ENCODE measurements at regions not wholly inside any gene's neighbourhood (a gene's known extent, or its start where the extent isn't known, plus 50 kb on each side); places are given as distances from the start of the nearest gene placed in this dataset.

GRCh38 chr12:90611891-90612290, 343.1 kb downstream of the CCER1 start:
- Histone ChIP-seq H3K9me3 (no peaks in the 10 kb centered on the region), H3K4me1 (no peaks in the 10 kb centered on the region), H3K27ac (no peak overlapping the region), H3K36me3 (ENCODE audit: insufficient read depth in 1 of 2, low read depth in 1 of 2) (no peaks in the 10 kb centered on the region), H3K4me3 (no peak overlapping the region), H3K27me3 (ENCODE audit: insufficient read depth in 3 of 3, low read length in 2 of 3) (no peaks in the 10 kb centered on the region)
- intact Hi-C loops (cut with DNase I), result no loop called here
- ATAC-seq (no peak), DNase-seq (no peak)
- TF ChIP-seq, protein P1, sequence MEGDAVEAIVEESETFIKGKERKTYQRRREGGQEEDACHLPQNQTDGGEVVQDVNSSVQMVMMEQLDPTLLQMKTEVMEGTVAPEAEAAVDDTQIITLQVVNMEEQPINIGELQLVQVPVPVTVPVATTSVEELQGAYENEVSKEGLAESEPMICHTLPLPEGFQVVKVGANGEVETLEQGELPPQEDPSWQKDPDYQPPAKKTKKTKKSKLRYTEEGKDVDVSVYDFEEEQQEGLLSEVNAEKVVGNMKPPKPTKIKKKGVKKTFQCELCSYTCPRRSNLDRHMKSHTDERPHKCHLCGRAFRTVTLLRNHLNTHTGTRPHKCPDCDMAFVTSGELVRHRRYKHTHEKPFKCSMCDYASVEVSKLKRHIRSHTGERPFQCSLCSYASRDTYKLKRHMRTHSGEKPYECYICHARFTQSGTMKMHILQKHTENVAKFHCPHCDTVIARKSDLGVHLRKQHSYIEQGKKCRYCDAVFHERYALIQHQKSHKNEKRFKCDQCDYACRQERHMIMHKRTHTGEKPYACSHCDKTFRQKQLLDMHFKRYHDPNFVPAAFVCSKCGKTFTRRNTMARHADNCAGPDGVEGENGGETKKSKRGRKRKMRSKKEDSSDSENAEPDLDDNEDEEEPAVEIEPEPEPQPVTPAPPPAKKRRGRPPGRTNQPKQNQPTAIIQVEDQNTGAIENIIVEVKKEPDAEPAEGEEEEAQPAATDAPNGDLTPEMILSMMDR (IDR thresholded peaks at IDR 0.05), result no peak

- H3K4me1 ChIP-seq, result no peaks in the 10 kb centered on the region
- intact Hi-C loops (cut with DNase I), result no loop called here
- no peaks in the 10 kb centered on the region for H3K9me3 ChIP-seq
- no peaks in the 10 kb centered on the region for H3K27me3 ChIP-seq (ENCODE audit: insufficient read depth in 3 of 3, low read length in 2 of 3)
- no peak for DNase-seq
- no peak for ATAC-seq
- no peak overlapping the region for H3K27ac ChIP-seq
- TF ChIP-seq, protein P1 (IDR thresholded peaks at IDR 0.05), result no peak
- 58 to 60% (median 60%) methylated on average over 3 of the region's 3 CpGs for WGBS, 3 donors
- no peaks in the 10 kb centered on the region for H3K36me3 ChIP-seq (ENCODE audit: insufficient read depth in 1 of 2, low read depth in 1 of 2)
- H3K4me3 ChIP-seq, result no peak overlapping the region
Observed at GRCh38 chr12:90611048-90611447, 343.9 kb downstream of the CCER1 start.

DNA sequence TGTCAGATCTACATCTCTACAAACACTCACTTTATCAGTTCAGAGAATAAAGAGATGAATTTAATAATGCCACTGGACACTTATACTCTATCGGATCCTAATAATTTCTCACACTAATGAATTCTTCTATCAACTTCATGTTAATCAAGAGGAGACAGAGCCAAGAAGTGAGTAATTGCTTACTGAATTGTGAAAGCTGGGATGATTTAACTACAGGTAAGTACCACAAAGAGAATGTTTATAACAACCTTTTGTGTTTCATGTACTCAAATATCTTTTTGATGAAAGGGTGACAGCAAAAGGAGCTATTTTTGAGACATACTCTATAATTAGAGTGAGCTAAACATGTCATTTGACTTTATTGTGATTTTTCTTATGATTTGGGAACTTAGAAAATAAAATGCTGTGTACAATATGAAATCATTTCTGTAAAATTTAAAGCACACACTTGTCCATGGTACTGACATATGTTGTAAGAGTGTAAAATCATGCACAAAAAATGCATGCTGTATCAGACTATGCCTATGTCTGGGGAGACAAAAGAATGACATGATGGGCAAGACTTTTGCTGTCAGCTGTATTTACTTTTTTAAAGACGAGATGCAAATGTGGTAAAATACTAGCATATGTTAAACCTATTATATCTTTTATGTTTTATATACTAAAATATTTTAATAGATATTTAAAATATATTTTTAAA, 361.2 kb downstream of the CCER1 start:
- no peak overlapping the region for H3K4me3 ChIP-seq
- 89 to 95% (median 92%) methylated on average over 2 of the region's 2 CpGs for WGBS, 3 donors
- H3K4me1 ChIP-seq, result no peaks in the 10 kb centered on the region
- ATAC-seq (peak in 1 of 4 donors; percentile 17), DNase-seq (no peak)
- no peaks in the 10 kb centered on the region for H3K36me3 ChIP-seq (ENCODE audit: insufficient read depth in 1 of 2, low read depth in 1 of 2)
- no peaks in the 10 kb centered on the region for H3K27me3 ChIP-seq (ENCODE audit: insufficient read depth in 3 of 3, low read length in 2 of 3)
- intact Hi-C loops (cut with DNase I), result no loop called here
- no peak overlapping the region for H3K27ac ChIP-seq
- TF ChIP-seq, protein P1 (IDR thresholded peaks at IDR 0.05), result no peak
- H3K9me3 ChIP-seq, result no peaks in the 10 kb centered on the region

DNA sequence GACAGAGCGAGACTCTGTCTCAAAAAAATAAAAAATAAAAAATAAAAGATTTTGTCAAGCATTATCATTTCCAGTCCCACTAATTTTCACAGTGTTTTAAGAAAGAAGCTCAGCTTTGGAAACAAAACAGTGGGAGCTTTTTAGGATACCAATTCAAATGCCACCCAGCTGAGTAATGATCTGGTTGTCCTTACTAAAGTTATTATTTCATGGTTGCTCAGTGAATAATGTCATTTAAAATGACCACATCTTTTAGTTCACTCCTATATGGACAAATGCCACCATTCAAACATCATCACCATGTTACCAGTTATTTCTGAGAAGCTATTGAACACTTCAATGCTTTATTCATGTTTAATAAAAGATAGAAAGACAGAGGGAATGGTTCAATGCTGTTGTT, 365.0 kb downstream of the CCER1 start:
- DNase-seq (no peak), ATAC-seq (no peak)
- intact Hi-C loops (cut with DNase I), result no loop called here
- Histone ChIP-seq H3K9me3 (no peaks in the 10 kb centered on the region), H3K4me3 (no peak overlapping the region), H3K27ac (no peak overlapping the region), H3K27me3 (ENCODE audit: insufficient read depth in 3 of 3, low read length in 2 of 3) (no peaks in the 10 kb centered on the region), H3K4me1 (no peaks in the 10 kb centered on the region), H3K36me3 (ENCODE audit: insufficient read depth in 1 of 2, low read depth in 1 of 2) (no peaks in the 10 kb centered on the region)
- TF ChIP-seq, protein P1 (IDR thresholded peaks at IDR 0.05), result no peak
- WGBS, 3 donors, result 44 to 82% (median 54%) methylated on average over 1 of the region's 1 CpG

All from psoas muscle (tissue), 7 donors.